Pancreas (tissue), 10 donors: ENCODE measurements at regions not wholly inside any gene's neighbourhood (a gene's known extent, or its start where the extent isn't known, plus 50 kb on each side); places are given as distances from the start of the nearest gene placed in this dataset.

Experiments
- ATAC-seq, 4 donors: fragments of 200-7000 bp; cut with Tn5 transposase; one replicate each; pipeline versions ENCODE4 v1.8.0 to v1.9.1; 2020; ENCODE audit warnings: mild to moderate bottlenecking in 4 of 4, moderate library complexity in 4 of 4
- DNase-seq, 6 donors: peaks; one replicate each; pipeline ENCODE4 v3.0.0-alpha.2; 2020
- FAIRE-seq: peaks from 2 replicates; lab custom pipeline; 2012; peaks lifted over from hg19 to GRCh38; lab: Jason Lieb, UNC
- H3K27ac ChIP-seq, 4 donors: fragments of 200-600 bp; sonication (generic); 1 replicate in 3 of 4; 2 replicates in 1 of 4; pipeline versions ENCODE4 v1.5.0 to v1.8.0; 2020
- H3K27me3 ChIP-seq, 4 donors: fragments of 200-600 bp; one replicate each; pipeline ENCODE4 v1.8.0; 2021
- H3K36me3 ChIP-seq, 3 donors: fragments of 200-600 bp; sonication (generic) in 1 of 3; one replicate each; pipeline versions ENCODE4 v1.5.0 to v1.8.0; 2020 to 2021
- H3K4me1 ChIP-seq, 3 donors: fragments of 200-600 bp; one replicate each; pipeline ENCODE4 v1.8.0; 2021
- H3K4me3 ChIP-seq, 4 donors: fragments of 200-600 bp; sonication (generic) in 2 of 4; one replicate each; pipeline versions ENCODE4 v1.5.0 to v1.8.0; 2020 to 2021
- H3K9me3 ChIP-seq, 4 donors: fragments of 200-600 bp; one replicate each; pipeline ENCODE4 v1.8.0; 2021
- WGBS, 2 donors: extraction: QIAGEN DNeasy Blood & Tissue Kit; methylation state at CpG; one replicate each; pipeline ENCODE4 v1.1.7; 2013; 5-methylcytosine and 5-hydroxymethylcytosine counted together
- intact Hi-C, 3 donors: fragments of 100-400 bp; cut with DNase I; formaldehyde crosslinking; loops; one replicate each; pipeline versions ENCODE4 v1.11.1 to v1.14.2; 2022
- TF ChIP-seq, protein P1 (sequence below), 4 donors: fragments of 200-600 bp; sonication (generic) in 3 of 4; IDR thresholded peaks; one replicate each; pipeline versions ENCODE4 v1.5.0 to v1.8.0; 2021; ENCODE audit warnings: antibody characterized with exemption in 4 of 4
- donor health status: healthy with polysubstance abuse.
- donor health status: DM: no; HTN: no; CAD: no; lungs with moderate emphysema.
- donor health status: DM: no; HTN: no; CAD: no.
- donor health status: control.
- donor health status: control.
- donor health status: Bipolar disorder and iron deficiency.
- donor health status: DM: yes; HTN: yes; CAD: no.
- donor health status: DM: no; HTN: no; CAD: no.
- donor health status: DM: no; HTN: no; CAD: no.
- donor health status: DM: yes; HTN: yes; CAD: no.

DNA sequence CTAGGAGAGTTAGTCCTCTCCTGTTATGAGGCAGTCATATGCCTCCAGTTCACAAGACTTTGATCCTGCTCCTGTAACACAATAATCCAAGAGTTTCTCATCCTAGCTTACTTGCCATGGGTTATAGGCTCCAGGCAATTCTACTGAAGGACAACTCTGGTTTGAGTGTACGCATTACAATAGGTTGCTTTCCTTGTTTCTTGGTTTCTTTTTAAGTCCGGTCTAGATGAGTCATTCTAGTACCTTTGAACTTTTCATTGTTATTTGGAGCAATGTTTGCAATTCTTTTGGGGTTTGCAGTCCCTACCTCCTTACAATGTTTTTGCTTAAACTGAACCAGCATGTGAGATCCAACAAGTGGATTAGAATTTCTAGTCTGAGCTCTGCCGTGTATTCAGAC, 109.1 kb downstream of the ANAPC4 start:
- no peak overlapping the region for H3K27ac ChIP-seq
- no peak for ATAC-seq

DNA sequence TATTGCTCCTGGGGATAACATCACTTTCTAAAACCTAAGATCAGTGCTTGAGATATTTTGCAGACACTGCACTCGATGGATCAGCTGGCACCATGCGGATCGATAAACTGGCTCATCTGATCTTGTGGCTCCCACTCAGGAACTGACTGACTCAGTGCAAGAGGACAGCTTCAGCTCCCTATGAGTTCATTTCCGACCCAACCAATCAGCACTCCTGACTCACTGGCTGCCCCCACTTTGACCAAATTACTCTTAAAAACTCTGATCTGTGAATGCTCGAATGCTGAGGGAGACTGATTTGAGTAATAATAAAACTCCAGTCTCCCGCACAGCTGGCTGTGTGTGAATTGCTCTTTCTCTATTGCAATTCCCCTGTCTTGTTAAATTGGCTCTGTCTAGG, 110.1 kb downstream of the ANAPC4 start:
- FAIRE-seq, result no peak
- Histone ChIP-seq H3K4me3 (no peak overlapping the region), H3K9me3 (no peaks in the 10 kb centered on the region), H3K27me3 (no peaks in the 10 kb centered on the region), H3K36me3 (no peaks in the 10 kb centered on the region), H3K4me1 (no peaks in the 10 kb centered on the region), H3K27ac (no peak overlapping the region)
- TF ChIP-seq, protein P1, sequence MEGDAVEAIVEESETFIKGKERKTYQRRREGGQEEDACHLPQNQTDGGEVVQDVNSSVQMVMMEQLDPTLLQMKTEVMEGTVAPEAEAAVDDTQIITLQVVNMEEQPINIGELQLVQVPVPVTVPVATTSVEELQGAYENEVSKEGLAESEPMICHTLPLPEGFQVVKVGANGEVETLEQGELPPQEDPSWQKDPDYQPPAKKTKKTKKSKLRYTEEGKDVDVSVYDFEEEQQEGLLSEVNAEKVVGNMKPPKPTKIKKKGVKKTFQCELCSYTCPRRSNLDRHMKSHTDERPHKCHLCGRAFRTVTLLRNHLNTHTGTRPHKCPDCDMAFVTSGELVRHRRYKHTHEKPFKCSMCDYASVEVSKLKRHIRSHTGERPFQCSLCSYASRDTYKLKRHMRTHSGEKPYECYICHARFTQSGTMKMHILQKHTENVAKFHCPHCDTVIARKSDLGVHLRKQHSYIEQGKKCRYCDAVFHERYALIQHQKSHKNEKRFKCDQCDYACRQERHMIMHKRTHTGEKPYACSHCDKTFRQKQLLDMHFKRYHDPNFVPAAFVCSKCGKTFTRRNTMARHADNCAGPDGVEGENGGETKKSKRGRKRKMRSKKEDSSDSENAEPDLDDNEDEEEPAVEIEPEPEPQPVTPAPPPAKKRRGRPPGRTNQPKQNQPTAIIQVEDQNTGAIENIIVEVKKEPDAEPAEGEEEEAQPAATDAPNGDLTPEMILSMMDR (IDR thresholded peaks at IDR 0.05), result no peak
- WGBS, 2 donors, result 80 to 92% methylated on average over 6 of the region's 6 CpGs
- no peak for DNase-seq
- intact Hi-C loops, result no loop called here
- ATAC-seq, result no peak

More for the DNA sequence above, 109.1 kb downstream of the ANAPC4 start:
- H3K9me3 ChIP-seq, result no peaks in the 10 kb centered on the region
- TF ChIP-seq, protein P1 (IDR thresholded peaks at IDR 0.05), result no peak
- H3K36me3 ChIP-seq, result no peaks in the 10 kb centered on the region
- 82 to 91% methylated on average over 3 of the region's 3 CpGs for WGBS, 2 donors
- no peak overlapping the region for H3K4me3 ChIP-seq
- intact Hi-C loops, result no loop called here
- H3K4me1 ChIP-seq, result no peaks in the 10 kb centered on the region
- DNase-seq (no peak), FAIRE-seq (no peak)
- no peaks in the 10 kb centered on the region for H3K27me3 ChIP-seq

DNA sequence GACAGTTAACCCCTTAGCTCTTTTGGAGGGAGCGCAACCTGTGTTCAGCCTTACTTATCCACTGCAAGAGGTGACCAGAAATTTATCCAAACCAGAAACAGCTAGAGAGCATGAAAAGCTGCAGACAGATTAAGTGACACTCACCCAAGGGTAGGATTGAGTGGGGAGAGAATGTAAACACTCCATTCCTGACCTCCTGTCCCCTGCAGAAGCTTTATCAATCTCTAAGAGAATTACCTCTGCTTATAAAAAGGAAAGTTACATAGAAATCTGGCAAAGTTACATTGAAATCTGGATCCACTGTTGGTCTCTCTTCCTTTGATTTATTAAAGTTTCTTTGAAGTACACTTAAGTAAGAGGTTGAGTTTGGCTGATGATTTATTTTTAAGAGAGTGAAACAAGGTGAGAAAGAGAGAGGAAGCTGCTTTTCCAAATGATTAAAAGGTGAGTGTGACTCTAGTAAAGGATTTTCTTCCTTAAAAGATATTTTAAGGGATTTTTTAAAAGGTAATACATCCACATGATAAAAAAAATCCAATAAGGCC, 112.3 kb downstream of the ANAPC4 start:
- Histone ChIP-seq H3K27me3 (no peaks in the 10 kb centered on the region), H3K36me3 (no peaks in the 10 kb centered on the region), H3K27ac (no peak overlapping the region), H3K9me3 (no peaks in the 10 kb centered on the region), H3K4me1 (no peaks in the 10 kb centered on the region), H3K4me3 (no peak overlapping the region)
- TF ChIP-seq, protein P1 (IDR thresholded peaks at IDR 0.05), result no peak
- intact Hi-C loops, result no loop called here
- ATAC-seq, result no peak
- WGBS, 2 donors, result 94 to 95% methylated on average over 1 of the region's 1 CpG
- FAIRE-seq, result no peak
- no peak for DNase-seq

DNA sequence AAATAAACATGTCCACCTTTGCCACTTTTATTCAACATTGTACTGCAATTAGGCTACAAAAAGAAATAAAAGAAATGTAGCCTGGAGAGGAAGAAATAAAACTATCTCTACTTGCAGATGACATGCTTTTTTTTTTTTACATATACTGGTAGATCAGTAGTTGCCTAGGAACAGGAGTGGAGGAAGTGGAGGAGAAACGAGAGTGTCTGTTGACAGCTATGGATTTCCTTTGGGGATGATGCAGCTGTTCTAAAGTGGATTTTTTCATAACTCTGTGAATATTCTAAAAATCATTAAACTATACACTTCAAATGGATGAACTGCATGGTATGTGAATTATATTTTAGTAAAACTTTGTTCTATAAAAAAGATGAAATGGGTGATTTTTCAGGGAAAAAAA, 116.4 kb downstream of the ANAPC4 start:
- 13 to 19% methylated on average over 1 of the region's 1 CpG for whole genome bisulfite sequencing, 2 donors

DNA sequence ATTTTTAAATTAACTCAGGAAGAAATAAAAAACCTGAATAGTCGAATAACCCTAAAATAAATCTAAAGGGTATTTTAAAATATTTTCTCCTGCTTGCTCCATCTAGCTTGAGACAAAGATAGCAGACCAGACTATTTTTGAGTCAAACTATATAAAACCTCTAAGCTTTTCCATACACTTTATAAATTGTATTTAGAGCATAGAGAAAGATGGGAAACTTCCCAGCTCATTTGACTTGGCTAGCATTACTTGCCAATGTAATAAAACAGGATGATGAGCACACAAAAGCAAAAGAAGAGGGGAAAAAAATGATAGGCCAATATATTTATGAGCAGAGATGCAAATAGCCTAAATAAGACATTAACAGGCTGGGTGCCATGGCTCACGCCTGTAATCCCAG, 117.1 kb downstream of the ANAPC4 start:
- DNase-seq, result no peak
- Histone ChIP-seq H3K27ac (no peak overlapping the region), H3K4me1 (no peaks in the 10 kb centered on the region), H3K36me3 (no peaks in the 10 kb centered on the region), H3K27me3 (no peaks in the 10 kb centered on the region), H3K9me3 (no peaks in the 10 kb centered on the region), H3K4me3 (no peak overlapping the region)
- intact Hi-C loops, result no loop called here
- no peak for ATAC-seq
- FAIRE-seq, result no peak
- TF ChIP-seq, protein P1 (IDR thresholded peaks at IDR 0.05), result no peak
- 72 to 86% methylated on average over 2 of the region's 2 CpGs for WGBS, 2 donors

More for the DNA sequence above, 116.4 kb downstream of the ANAPC4 start:
- no peak overlapping the region for H3K27ac ChIP-seq
- H3K4me3 ChIP-seq, result no peak overlapping the region
- DNase-seq, result no peak
- TF ChIP-seq, protein P1 (IDR thresholded peaks at IDR 0.05), result no peak
- no peaks in the 10 kb centered on the region for H3K36me3 ChIP-seq
- intact Hi-C loops, result no loop called here
- H3K4me1 ChIP-seq, result no peaks in the 10 kb centered on the region
- ATAC-seq, result no peak
- no peaks in the 10 kb centered on the region for H3K27me3 ChIP-seq
- no peaks in the 10 kb centered on the region for H3K9me3 ChIP-seq
- FAIRE-seq, result no peak
